Stimulated activated CD8-positive, alpha-beta memory T cell treated with anti-CD3 and anti-CD28 coated beads, Interleukin-4, amount 100 ng/mL, for 48 hours (primary cell): ENCODE measurements at regions not wholly inside any gene's neighbourhood (a gene's known extent, or its start where the extent isn't known, plus 50 kb on each side); places are given as distances from the start of the nearest gene placed in this dataset.
"Not testable (repeated sequence)": the region's sequence is repeated elsewhere in the genome, so short reads cannot be mapped to it uniquely, and the experiment has no call there.

Experiments
- DNase-seq: peaks from one replicate; pipeline ENCODE4 v3.0.0-alpha.2; 2020

GRCh38 chr6:97923249-97923648 is 640.2 kb upstream of the MMS22L start:
- DNase-seq, result no peak

- no peak for DNase-seq
These were observed 642.5 kb upstream of the MMS22L start for GRCh38 chr6:97925504-97925903.

GRCh38 chr6:97939440-97940168 is 656.6 kb upstream of the MMS22L start:
- DNase-seq, result no peak

- DNase-seq, result no peak
These were observed 664.8 kb upstream of the MMS22L start for GRCh38 chr6:97947841-97948240.

GRCh38 chr6:97958134-97958533 is 675.1 kb upstream of the MMS22L start:
- no peak for DNase-seq

- DNase-seq, result no peak
These were observed 680.2 kb upstream of the MMS22L start for GRCh38 chr6:97963193-97963592.

- no peak for DNase-seq
These were observed 686.0 kb upstream of the MMS22L start for GRCh38 chr6:97969065-97969464.

- DNase-seq, result no peak
These were observed 694.1 kb upstream of the MMS22L start for GRCh38 chr6:97977084-97977483.

GRCh38 chr6:97978855-97979271 is 695.8 kb upstream of the MMS22L start:
- no peak for DNase-seq

GRCh38 chr6:97979285-97979684 is 696.3 kb upstream of the MMS22L start:
- not testable (repeated sequence) for DNase-seq

GRCh38 chr6:97989451-97989850 is 706.4 kb upstream of the MMS22L start:
- no peak for DNase-seq

- DNase-seq, result no peak
These were observed 712.1 kb upstream of the MMS22L start for GRCh38 chr6:97995158-97995557.

- no peak for DNase-seq
These were observed 719.7 kb upstream of the MMS22L start for GRCh38 chr6:98002678-98003077.

- no peak for DNase-seq
These were observed 731.6 kb upstream of the MMS22L start for GRCh38 chr6:98014442-98015201.

- DNase-seq, result no peak
These were observed 733.5 kb upstream of the MMS22L start for GRCh38 chr6:98016565-98016964.

- no peak for DNase-seq
These were observed 737.2 kb upstream of the MMS22L start for GRCh38 chr6:98020222-98020621.

GRCh38 chr6:98024359-98024758 is 741.3 kb upstream of the MMS22L start:
- DNase-seq, result no peak

GRCh38 chr6:98027898-98028297 is 744.9 kb upstream of the MMS22L start:
- DNase-seq, result no peak

GRCh38 chr6:98033617-98034016 is 750.6 kb upstream of the MMS22L start:
- no peak for DNase-seq

- DNase-seq, result no peak
These were observed 753.4 kb upstream of the MMS22L start for GRCh38 chr6:98036344-98036923.

- no peak for DNase-seq
These were observed 754.6 kb upstream of the MMS22L start for GRCh38 chr6:98037571-98037970.

GRCh38 chr6:98039443-98039842 is 756.4 kb upstream of the MMS22L start:
- no peak for DNase-seq

GRCh38 chr6:98039904-98040607 is 757.0 kb upstream of the MMS22L start:
- DNase-seq, result no peak
